HEK293T (cell line): ENCODE measurements at regions not wholly inside any gene's neighbourhood (a gene's known extent, or its start where the extent isn't known, plus 50 kb on each side); places are given as distances from the start of the nearest gene placed in this dataset.

Source experiments
- CTCF ChIA-PET: fragments of 350-600 bp; formaldehyde crosslinking; extraction: SDS; loops from one replicate; lab custom pipeline; 2021; ENCODE audit warnings: antibody characterized with exemption, inconsistent platforms; lab: Yijun Ruan, JAX
- POLR2A ChIA-PET: fragments of 350-600 bp; formaldehyde crosslinking; extraction: SDS; loops from one replicate; lab custom pipeline; 2020; ENCODE audit warnings: antibody characterized with exemption, inconsistent platforms; lab: Yijun Ruan, JAX
- DNase-seq: peaks from one replicate; pipeline ENCODE4 v3.0.0; 2012; ENCODE audit warnings: mixed read lengths; ENCODE audit errors: extremely low spot score
- ARNT ChIP-seq: fragments of 450-650 bp; IDR thresholded peaks from 2 replicates; pipeline ENCODE4 v1.6.1; 2017; ENCODE audit warnings: mild to moderate bottlenecking
- BHLHE40 ChIP-seq: fragments of 450-650 bp; IDR thresholded peaks from 2 replicates; pipeline ENCODE4 v1.6.1; 2016; ENCODE audit warnings: mild to moderate bottlenecking, moderate library complexity, borderline replicate concordance
- CTBP1 ChIP-seq: fragments of 450-650 bp; IDR thresholded peaks from 2 replicates; pipeline ENCODE4 v1.6.1; 2016; ENCODE audit warnings: borderline replicate concordance
- ELF4 ChIP-seq: fragments of 450-650 bp; IDR thresholded peaks from 2 replicates; pipeline ENCODE4 v1.6.1; 2017; ENCODE audit warnings: antibody characterized with exemption
- FOXA1 ChIP-seq: fragments of 450-650 bp; IDR thresholded peaks from 2 replicates; pipeline ENCODE4 v1.6.1; 2016; ENCODE audit warnings: mild to moderate bottlenecking
- FOXK2 ChIP-seq: fragments of 450-650 bp; IDR thresholded peaks from 2 replicates; pipeline ENCODE4 v1.6.1; 2016; ENCODE audit warnings: mild to moderate bottlenecking
- FOXM1 ChIP-seq: fragments of 450-650 bp; IDR thresholded peaks from 2 replicates; pipeline ENCODE4 v1.6.1; 2017; ENCODE audit warnings: mild to moderate bottlenecking, borderline replicate concordance
- HDGF ChIP-seq: fragments of 450-650 bp; IDR thresholded peaks from 2 replicates; pipeline ENCODE4 v1.6.1; 2017; ENCODE audit warnings: antibody characterized with exemption, borderline replicate concordance
- L3MBTL2 ChIP-seq: fragments of 450-650 bp; conservative IDR thresholded peaks from 2 replicates; pipeline ENCODE4 v1.6.1; 2016; ENCODE audit warnings: mild to moderate bottlenecking
- LEF1 ChIP-seq: fragments of 450-650 bp; IDR thresholded peaks from 2 replicates; pipeline ENCODE4 v1.6.1; 2017; ENCODE audit warnings: mild to moderate bottlenecking, borderline replicate concordance
- NFRKB ChIP-seq: fragments of 450-650 bp; IDR thresholded peaks from 2 replicates; pipeline ENCODE4 v1.6.1; 2016; ENCODE audit warnings: mild to moderate bottlenecking, moderate library complexity
- PKNOX1 ChIP-seq: fragments of 450-650 bp; IDR thresholded peaks from 2 replicates; pipeline ENCODE4 v1.6.1; 2016
- SP1 ChIP-seq: fragments of 450-650 bp; IDR thresholded peaks from 2 replicates; pipeline ENCODE4 v1.6.1; 2017
- SUZ12 ChIP-seq: fragments of 450-650 bp; IDR thresholded peaks from 2 replicates; pipeline ENCODE4 v1.6.1; 2016; ENCODE audit warnings: mild to moderate bottlenecking
- TARDBP ChIP-seq: fragments of 450-650 bp; IDR thresholded peaks from 2 replicates; pipeline ENCODE4 v1.6.1; 2016
- ZNF384 ChIP-seq: fragments of 450-650 bp; IDR thresholded peaks from 2 replicates; pipeline ENCODE4 v1.6.1; 2016

GRCh38 chr18:42339372-42339771 is 384.3 kb downstream of the PIK3C3 start:
- TF ChIP-seq LEF1 (no peak), ZNF384 (no peak), SP1 (no peak), PKNOX1 (no peak), CTBP1 (no peak)
- ChIA-PET POLR2A (no interaction called here), CTCF (no interaction called here)
- DNase-seq = no peak

GRCh38 chr18:42340423-42341009 is 385.5 kb downstream of the PIK3C3 start:
- ChIA-PET POLR2A (no interaction called here), CTCF (interaction anchor here (0.7 kb wide), 1 partner anchor 1086 kb away, joined by 15 read pairs; no protein-coding TSS in a partner anchor)
- DNase-seq = no peak
- no peak for TF ChIP-seq HDGF
- no peak for TF ChIP-seq ELF4
- no peak for TF ChIP-seq FOXK2
- no peak for TF ChIP-seq NFRKB
- no peak for TF ChIP-seq ZNF384
- no peak for TF ChIP-seq FOXM1
- no peak for TF ChIP-seq L3MBTL2
- no peak for TF ChIP-seq TARDBP
- no peak for TF ChIP-seq BHLHE40

GRCh38 chr18:42341423-42341822 is 386.4 kb downstream of the PIK3C3 start:
- ChIA-PET POLR2A (no interaction called here), CTCF (no interaction called here)
- TF ChIP-seq HDGF (no peak), NFRKB (no peak), SP1 (no peak)
- no peak for DNase-seq

- ChIA-PET CTCF (no interaction called here), POLR2A (no interaction called here)
- DNase-seq = no peak
- TF ChIP-seq ARNT (no peak), SUZ12 (no peak), SP1 (no peak), FOXK2 (no peak), NFRKB (no peak), L3MBTL2 (no peak), FOXM1 (no peak), HDGF (no peak), PKNOX1 (no peak), TARDBP (no peak), ZNF384 (no peak), CTBP1 (no peak), BHLHE40 (no peak)
These were observed 393.7 kb downstream of the PIK3C3 start for GRCh38 chr18:42348722-42349121.

- CTCF ChIA-PET = no interaction called here
- POLR2A ChIA-PET = no interaction called here
- TF ChIP-seq BHLHE40 = no peak
- TF ChIP-seq TARDBP = no peak
- TF ChIP-seq ARNT = no peak
- DNase-seq = no peak
These were observed 396.4 kb downstream of the PIK3C3 start for GRCh38 chr18:42351455-42351854.

GRCh38 chr18:42360716-42361115 is 405.7 kb downstream of the PIK3C3 start:
- ChIA-PET POLR2A (no interaction called here), CTCF (no interaction called here)
- no peak for DNase-seq
- TF ChIP-seq NFRKB = no peak
- no peak for TF ChIP-seq SUZ12
- TF ChIP-seq L3MBTL2 = no peak
- TF ChIP-seq LEF1 = no peak
- TF ChIP-seq SP1 = no peak

- no peak for TF ChIP-seq FOXA1
- no peak for TF ChIP-seq L3MBTL2
- no peak for TF ChIP-seq SUZ12
- TF ChIP-seq ARNT = no peak
- no peak for TF ChIP-seq HDGF
- TF ChIP-seq NFRKB = no peak
- no peak for TF ChIP-seq SP1
- TF ChIP-seq TARDBP = no peak
- TF ChIP-seq PKNOX1 = no peak
- TF ChIP-seq LEF1 = no peak
- no peak for TF ChIP-seq CTBP1
- no peak for TF ChIP-seq ELF4
- TF ChIP-seq BHLHE40 = no peak
- no peak for TF ChIP-seq FOXM1
- TF ChIP-seq FOXK2 = no peak
- no peak for TF ChIP-seq ZNF384
- ChIA-PET CTCF (no interaction called here), POLR2A (no interaction called here)
- no peak for DNase-seq
These were observed 408.7 kb downstream of the PIK3C3 start for GRCh38 chr18:42363446-42364441.
